ENCODE measurements at regions not wholly inside any gene's neighbourhood (a gene's known extent, or its start where the extent isn't known, plus 50 kb on each side); places are given as distances from the start of the nearest gene placed in this dataset.
"Not testable (repeated sequence)": the region's sequence is repeated elsewhere in the genome, so short reads cannot be mapped to it uniquely, and the experiment has no call there.

- H3F3A ChIP-seq (ENCODE audit: low read length, unreplicated experiment) = no peaks in the 10 kb centered on the region
- H2AFZ ChIP-seq (ENCODE audit: low read length) = no peak overlapping the region
- POLR2A ChIA-PET (ENCODE audit: unreplicated experiment) = interaction anchor here (0.6 kb wide), 1 partner anchor 131 kb away, joined by 3 read pairs; no protein-coding TSS in a partner anchor
- H3K27me3 ChIP-seq (ENCODE audit: low read length) = peaks cover 17% of the 10 kb centered on the region
- no peak overlapping the region for H3K4me2 ChIP-seq (ENCODE audit: low read length)
- ATAC-seq = no peak
- TF ChIP-seq EZH2phosphoT487 (IDR thresholded peaks at IDR 0.05; ENCODE audit: borderline replicate concordance, low read length) = no peak
- DNase-seq = no peak
- no peak overlapping the region for H3K9ac ChIP-seq (ENCODE audit: low read length)
- CTCF ChIA-PET = interaction anchor here (0.7 to 1.0 kb wide), 4 partner anchors 14 to 246 kb away, joined by 3 to 21 read pairs (median 10); no protein-coding TSS in a partner anchor
- no TSS peak for BruUV-seq (replicated peaks)
- no peaks in the 10 kb centered on the region for H3K79me2 ChIP-seq (ENCODE audit: low read length)
- no peak overlapping the region for H3K27ac ChIP-seq (ENCODE audit: low read length)
- no peaks in the 10 kb centered on the region for H4K20me1 ChIP-seq (ENCODE audit: low read length)
- H3K9me2 ChIP-seq (replicated peaks; ENCODE audit: low read length) = no peaks in the 10 kb centered on the region
- intact Hi-C loops (cut with micrococcal nuclease) = no loop called here
- no peaks in the 10 kb centered on the region for H3K4me1 ChIP-seq (ENCODE audit: insufficient read depth, low read length)
- H3K4me3 ChIP-seq (ENCODE audit: low read length) = no peak overlapping the region
- no peaks in the 10 kb centered on the region for H3K9me3 ChIP-seq (ENCODE audit: low read length)
- H3K36me3 ChIP-seq (ENCODE audit: low read depth, low read length) = no peaks in the 10 kb centered on the region
Measured at GRCh38 chr1:204793259-204793914, 77.3 kb upstream of the NFASC start.

GRCh38 chr1:204796886-204797285 is 73.8 kb upstream of the NFASC start:
- H4K20me1 ChIP-seq (ENCODE audit: low read length); ATAC-seq; H3K27ac ChIP-seq (ENCODE audit: low read length); H3K79me2 ChIP-seq (ENCODE audit: low read length); BruUV-seq (replicated peaks); H2AFZ ChIP-seq (ENCODE audit: low read length); H3K36me3 ChIP-seq (ENCODE audit: low read depth, low read length); H3K9ac ChIP-seq (ENCODE audit: low read length); H3K4me3 ChIP-seq (ENCODE audit: low read length); CTCF ChIA-PET; H3K4me2 ChIP-seq (ENCODE audit: low read length); intact Hi-C loops (cut with micrococcal nuclease); H3K9me3 ChIP-seq (ENCODE audit: low read length); H3K9me2 ChIP-seq (replicated peaks; ENCODE audit: low read length); H3F3A ChIP-seq (ENCODE audit: low read length, unreplicated experiment); H3K4me1 ChIP-seq (ENCODE audit: insufficient read depth, low read length); DNase-seq; H3K27me3 ChIP-seq (ENCODE audit: low read length); POLR2A ChIA-PET (ENCODE audit: unreplicated experiment): not testable (repeated sequence)

GRCh38 chr1:204797401-204797800 is 73.3 kb upstream of the NFASC start:
- Histone ChIP-seq H3K27ac (ENCODE audit: low read length) (no peak overlapping the region), H3K36me3 (ENCODE audit: low read depth, low read length) (no peaks in the 10 kb centered on the region), H2AFZ (ENCODE audit: low read length) (no peak overlapping the region), H3K9ac (ENCODE audit: low read length) (no peak overlapping the region), H3K4me2 (ENCODE audit: low read length) (no peak overlapping the region), H3K4me3 (ENCODE audit: low read length) (no peak overlapping the region), H4K20me1 (ENCODE audit: low read length) (no peaks in the 10 kb centered on the region), H3K4me1 (ENCODE audit: insufficient read depth, low read length) (no peaks in the 10 kb centered on the region), H3K9me2 (replicated peaks; ENCODE audit: low read length) (no peaks in the 10 kb centered on the region), H3K27me3 (ENCODE audit: low read length) (0 out of 2 replicates have a peak, but pooled peaks cover 3% of the 10 kb centered on the region), H3F3A (ENCODE audit: low read length, unreplicated experiment) (no peaks in the 10 kb centered on the region), H3K79me2 (ENCODE audit: low read length) (no peaks in the 10 kb centered on the region), H3K9me3 (ENCODE audit: low read length) (no peaks in the 10 kb centered on the region)
- no TSS peak for BruUV-seq (replicated peaks)
- ATAC-seq = no peak
- ChIA-PET CTCF (no interaction called here), POLR2A (ENCODE audit: unreplicated experiment) (no interaction called here)
- no peak for TF ChIP-seq EZH2phosphoT487 (IDR thresholded peaks at IDR 0.05; ENCODE audit: borderline replicate concordance, low read length)
- no peak for TF ChIP-seq EZH2 (IDR thresholded peaks at IDR 0.05; ENCODE audit: low read length, unreplicated experiment)
- no peak for TF ChIP-seq CTCF (conservative IDR thresholded peaks at IDR 0.05; ENCODE audit: low read depth, low read length)
- intact Hi-C loops (cut with micrococcal nuclease) = no loop called here
- DNase-seq = no peak
